Lower leg skin (tissue), 3 donors: ENCODE measurements at regions not wholly inside any gene's neighbourhood (a gene's known extent, or its start where the extent isn't known, plus 50 kb on each side); places are given as distances from the start of the nearest gene placed in this dataset.
"Not testable (repeated sequence)": the region's sequence is repeated elsewhere in the genome, so short reads cannot be mapped to it uniquely, and the experiment has no call there.

Source experiments
- POLR2A ChIP-seq, 2 donors: fragments of 450-650 bp; IDR thresholded peaks; one replicate each; pipeline ENCODE4 v1.6.1; 2016 to 2017; ENCODE audit warnings: antibody characterized with exemption in 2 of 2, mild to moderate bottlenecking in 1 of 2, moderate library complexity in 1 of 2
- TF ChIP-seq, protein P1 (sequence below), 3 donors: fragments of 450-650 bp; IDR thresholded peaks; one replicate each; pipeline ENCODE4 v1.5.1; 2016; ENCODE audit warnings: antibody characterized with exemption in 3 of 3, mild to moderate bottlenecking in 3 of 3, moderate library complexity in 2 of 3

DNA sequence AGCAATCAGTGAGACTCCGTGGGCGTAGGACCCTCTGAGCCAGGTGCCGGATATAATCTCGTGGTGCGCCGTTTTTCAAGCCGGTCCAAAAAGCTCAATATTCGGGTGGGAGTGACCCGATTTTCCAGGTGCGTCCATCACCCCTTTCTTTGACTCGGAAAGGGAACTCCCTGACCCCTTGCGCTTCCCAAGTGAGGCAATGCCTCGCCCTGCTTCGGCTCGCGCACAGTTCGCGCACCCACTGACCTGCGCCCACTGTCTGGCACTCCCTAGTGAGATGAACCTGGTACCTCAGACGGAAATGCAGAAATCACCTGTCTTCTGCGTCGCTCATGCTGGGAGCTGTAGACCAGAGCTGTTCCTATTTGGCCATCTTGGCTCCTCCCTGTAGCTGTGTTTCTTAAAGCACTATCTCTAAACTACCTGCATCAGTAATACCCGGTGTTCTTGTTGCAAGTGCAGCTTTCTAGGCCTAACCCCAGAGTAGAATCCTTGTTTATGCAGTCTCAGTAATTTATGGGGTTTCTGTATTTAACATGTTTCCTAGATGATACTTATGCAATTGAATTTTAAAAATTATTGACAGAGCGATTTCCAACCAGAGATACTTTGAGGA lies 447.5 kb upstream of the LRRC7 start:
- TF ChIP-seq, protein P1, sequence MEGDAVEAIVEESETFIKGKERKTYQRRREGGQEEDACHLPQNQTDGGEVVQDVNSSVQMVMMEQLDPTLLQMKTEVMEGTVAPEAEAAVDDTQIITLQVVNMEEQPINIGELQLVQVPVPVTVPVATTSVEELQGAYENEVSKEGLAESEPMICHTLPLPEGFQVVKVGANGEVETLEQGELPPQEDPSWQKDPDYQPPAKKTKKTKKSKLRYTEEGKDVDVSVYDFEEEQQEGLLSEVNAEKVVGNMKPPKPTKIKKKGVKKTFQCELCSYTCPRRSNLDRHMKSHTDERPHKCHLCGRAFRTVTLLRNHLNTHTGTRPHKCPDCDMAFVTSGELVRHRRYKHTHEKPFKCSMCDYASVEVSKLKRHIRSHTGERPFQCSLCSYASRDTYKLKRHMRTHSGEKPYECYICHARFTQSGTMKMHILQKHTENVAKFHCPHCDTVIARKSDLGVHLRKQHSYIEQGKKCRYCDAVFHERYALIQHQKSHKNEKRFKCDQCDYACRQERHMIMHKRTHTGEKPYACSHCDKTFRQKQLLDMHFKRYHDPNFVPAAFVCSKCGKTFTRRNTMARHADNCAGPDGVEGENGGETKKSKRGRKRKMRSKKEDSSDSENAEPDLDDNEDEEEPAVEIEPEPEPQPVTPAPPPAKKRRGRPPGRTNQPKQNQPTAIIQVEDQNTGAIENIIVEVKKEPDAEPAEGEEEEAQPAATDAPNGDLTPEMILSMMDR (IDR thresholded peaks at IDR 0.05): not testable (repeated sequence)
- TF ChIP-seq POLR2A (IDR thresholded peaks at IDR 0.05): not testable (repeated sequence)
